ENCODE measurements at regions not wholly inside any gene's neighbourhood (a gene's known extent, or its start where the extent isn't known, plus 50 kb on each side); places are given as distances from the start of the nearest gene placed in this dataset.

- Histone ChIP-seq H3K9ac (replicated peaks in 1 of 4; ENCODE audit: extremely low read depth in 1 of 4, low read depth in 3 of 4, low read length in 3 of 4) (no peak overlapping the region), H2BK5ac (ENCODE audit: low read depth, low read length) (no peak overlapping the region), H3K36me3 (ENCODE audit: control insufficient read depth in 2 of 4, insufficient read depth in 4 of 4, low read length in 3 of 4) (no peaks in the 10 kb centered on the region), H2BK12ac (ENCODE audit: low read depth, low read length) (no peak overlapping the region), H2AK5ac (ENCODE audit: low read depth, low read length) (no peak overlapping the region), H3K4me2 (ENCODE audit: insufficient read depth in 1 of 2, low read depth in 2 of 2, low read length in 2 of 2) (no peak overlapping the region), H3K79me2 (ENCODE audit: control insufficient read depth in 1 of 2, insufficient read depth in 2 of 2, low read length in 2 of 2) (no peaks in the 10 kb centered on the region), H3K27me3 (replicated peaks in 1 of 4; ENCODE audit: control insufficient read depth in 3 of 4, extremely low read depth in 1 of 4, insufficient read depth in 3 of 4, low read length in 3 of 4) (no peaks in the 10 kb centered on the region), H3K56ac (replicated peaks; ENCODE audit: insufficient read length, low read depth, low read length) (no peak overlapping the region), H3K4ac (replicated peaks; ENCODE audit: insufficient read length, low read depth, low read length) (no peak overlapping the region), H3K79me1 (ENCODE audit: low read depth, low read length) (no peaks in the 10 kb centered on the region), H3K4me3 (ENCODE audit: extremely low read depth in 1 of 4, insufficient read depth in 2 of 4, low read depth in 3 of 4, low read length in 4 of 4) (no peak overlapping the region), H4K5ac (ENCODE audit: insufficient read length, low read depth, low read length) (no peak overlapping the region), H3K18ac (ENCODE audit: extremely low read depth, low read length) (no peak overlapping the region), H4K20me1 (replicated peaks in 1 of 2; ENCODE audit: control insufficient read depth in 1 of 2, insufficient read depth in 2 of 2, low read length in 2 of 2) (no peaks in the 10 kb centered on the region), H2BK120ac (replicated peaks; ENCODE audit: low read depth, low read length) (no peak overlapping the region), H3K14ac (ENCODE audit: insufficient read length) (no peak overlapping the region), H3K4me1 (replicated peaks in 1 of 4; ENCODE audit: control insufficient read depth in 3 of 4, insufficient read depth in 4 of 4, low read length in 3 of 4) (no peaks in the 10 kb centered on the region), H3K9me3 (ENCODE audit: insufficient read depth in 2 of 2, low read depth in 1 of 2, low read length in 1 of 2) (peaks cover 0 to 5% of the 10 kb centered on the region in 2 experiments; a peak in 1 of 4 replicates), H4K91ac (replicated peaks; ENCODE audit: insufficient read length, low read length) (no peak overlapping the region), H4K8ac (ENCODE audit: extremely low read depth, insufficient read depth, low read length) (no peak overlapping the region), H3K23me2 (ENCODE audit: low read depth, low read length) (no peaks in the 10 kb centered on the region), H3K23ac (ENCODE audit: insufficient read length) (no peak overlapping the region), H3K27ac (ENCODE audit: low read depth, low read length) (no peak overlapping the region), H2AFZ (ENCODE audit: low read length) (no peak overlapping the region), H2BK20ac (ENCODE audit: low read length) (no peak overlapping the region), H2BK15ac (ENCODE audit: low read length) (no peak overlapping the region)
- CTCF ChIA-PET (ENCODE audit: partially characterized antibody): no interaction called here
- TF ChIP-seq BACH1 (IDR thresholded peaks at IDR 0.05; ENCODE audit: low read length) (no peak), JUND (IDR thresholded peaks at IDR 0.05; ENCODE audit: low read length) (no peak), KDM5A (IDR thresholded peaks at IDR 0.05; ENCODE audit: low read length) (no peak), CHD1 (IDR thresholded peaks at IDR 0.05; ENCODE audit: low read depth, low read length) (no peak), EP300 (IDR thresholded peaks at IDR 0.05; ENCODE audit: borderline replicate concordance in 1 of 2, low read depth in 2 of 2, low read length in 2 of 2) (no peak), TAF7 (optimal IDR thresholded peaks at IDR 0.05; ENCODE audit: borderline replicate concordance, low read depth, low read length) (no peak), GABPA (IDR thresholded peaks at IDR 0.05; ENCODE audit: borderline replicate concordance, insufficient read depth, low read length) (no peak), TAF1 (IDR thresholded peaks at IDR 0.05; ENCODE audit: low read depth, low read length) (no peak), SRF (IDR thresholded peaks at IDR 0.05; ENCODE audit: low read depth, low read length) (no peak), SIRT6 (IDR thresholded peaks at IDR 0.05; ENCODE audit: low read length) (no peak), RBBP5 (IDR thresholded peaks at IDR 0.05; ENCODE audit: borderline replicate concordance, low read depth, low read length) (no peak), SP2 (IDR thresholded peaks at IDR 0.05; ENCODE audit: low read length) (no peak), CEBPB (IDR thresholded peaks at IDR 0.05; ENCODE audit: low read depth, low read length) (no peak), POLR2A (IDR thresholded peaks at IDR 0.05; ENCODE audit: control extremely low read depth in 1 of 2, low read depth in 2 of 2, low read length in 2 of 2) (no peak), FOSL1 (IDR thresholded peaks at IDR 0.05; ENCODE audit: insufficient read depth, low read depth, low read length) (no peak), NRF1 (IDR thresholded peaks at IDR 0.05; ENCODE audit: low read depth, low read length) (no peak)
- TF ChIP-seq, protein P1, sequence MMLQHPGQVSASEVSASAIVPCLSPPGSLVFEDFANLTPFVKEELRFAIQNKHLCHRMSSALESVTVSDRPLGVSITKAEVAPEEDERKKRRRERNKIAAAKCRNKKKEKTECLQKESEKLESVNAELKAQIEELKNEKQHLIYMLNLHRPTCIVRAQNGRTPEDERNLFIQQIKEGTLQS (IDR thresholded peaks at IDR 0.05; ENCODE audit: insufficient read depth, low read depth, low read length): no peak
- WGBS, 2 experiments (ENCODE audit: extremely low coverage in 1 of 2, insufficient coverage in 1 of 2, insufficient read length in 1 of 2, insufficient replicate concordance in 2 of 2, low coverage in 1 of 2, low lambda C conversion rate in 2 of 2, missing lambda C conversion rate in 1 of 2): 100% methylated on average over 3 of the region's 3 CpGs; no CpG with 5 or more reads in 1 of the 2 experiments
- POLR2A ChIA-PET (ENCODE audit: partially characterized antibody): no interaction called here
- no peak for FAIRE-seq
- no peak for DNase-seq (ENCODE audit: low read depth in 1 of 2, low spot score in 2 of 2)
Observed at GRCh38 chr1:59022799-59023198, 239.0 kb upstream of the JUN start.

Measured in H1 (cell line).